Nephron progenitor cell (in vitro differentiated cells): ENCODE measurements at regions not wholly inside any gene's neighbourhood (a gene's known extent, or its start where the extent isn't known, plus 50 kb on each side); places are given as distances from the start of the nearest gene placed in this dataset.

Experiments used
- DNase-seq: peaks from one replicate; pipeline ENCODE4 v3.0.0; 2021
- H3K27ac Mint-ChIP-seq: 2 replicates; pipeline ENCODE4 v1.8.0; 2021; ENCODE audit warnings: mild to moderate bottlenecking, moderate library complexity, mixed read lengths
- H3K27me3 Mint-ChIP-seq: 2 replicates; pipeline ENCODE4 v1.8.0; 2021; ENCODE audit warnings: mild to moderate bottlenecking, low read depth, mixed read lengths; ENCODE audit not compliant: poor library complexity
- H3K36me3 Mint-ChIP-seq: 2 replicates; pipeline ENCODE4 v1.8.0; 2021; ENCODE audit warnings: low read depth, mixed read lengths
- H3K4me1 Mint-ChIP-seq: 2 replicates; pipeline ENCODE4 v1.8.0; 2021; ENCODE audit warnings: mixed read lengths
- H3K4me3 Mint-ChIP-seq: 2 replicates; pipeline ENCODE4 v1.8.0; 2021; ENCODE audit warnings: mild to moderate bottlenecking, moderate library complexity, mixed read lengths
- H3K9me3 Mint-ChIP-seq: 2 replicates; pipeline ENCODE4 v1.8.0; 2021; ENCODE audit warnings: mild to moderate bottlenecking, moderate library complexity, mixed read lengths
- TF ChIP-seq, protein P1 (sequence below): fragments of 200-600 bp; sonication (generic); IDR thresholded peaks from 2 replicates; pipeline ENCODE4 v1.5.0; 2021; ENCODE audit warnings: antibody characterized with exemption

GRCh38 chr13:40228990-40229389, 437.5 kb downstream of the FOXO1 start:
- Mint-ChIP-seq H3K27ac (no peak overlapping the region), H3K4me1 (peaks cover 50% of the 10 kb centered on the region), H3K9me3 (no peaks in the 10 kb centered on the region), H3K36me3 (no peaks in the 10 kb centered on the region), H3K27me3 (peaks cover 4% of the 10 kb centered on the region), H3K4me3 (no peak overlapping the region)
- DNase-seq, result no peak
- TF ChIP-seq, protein P1, sequence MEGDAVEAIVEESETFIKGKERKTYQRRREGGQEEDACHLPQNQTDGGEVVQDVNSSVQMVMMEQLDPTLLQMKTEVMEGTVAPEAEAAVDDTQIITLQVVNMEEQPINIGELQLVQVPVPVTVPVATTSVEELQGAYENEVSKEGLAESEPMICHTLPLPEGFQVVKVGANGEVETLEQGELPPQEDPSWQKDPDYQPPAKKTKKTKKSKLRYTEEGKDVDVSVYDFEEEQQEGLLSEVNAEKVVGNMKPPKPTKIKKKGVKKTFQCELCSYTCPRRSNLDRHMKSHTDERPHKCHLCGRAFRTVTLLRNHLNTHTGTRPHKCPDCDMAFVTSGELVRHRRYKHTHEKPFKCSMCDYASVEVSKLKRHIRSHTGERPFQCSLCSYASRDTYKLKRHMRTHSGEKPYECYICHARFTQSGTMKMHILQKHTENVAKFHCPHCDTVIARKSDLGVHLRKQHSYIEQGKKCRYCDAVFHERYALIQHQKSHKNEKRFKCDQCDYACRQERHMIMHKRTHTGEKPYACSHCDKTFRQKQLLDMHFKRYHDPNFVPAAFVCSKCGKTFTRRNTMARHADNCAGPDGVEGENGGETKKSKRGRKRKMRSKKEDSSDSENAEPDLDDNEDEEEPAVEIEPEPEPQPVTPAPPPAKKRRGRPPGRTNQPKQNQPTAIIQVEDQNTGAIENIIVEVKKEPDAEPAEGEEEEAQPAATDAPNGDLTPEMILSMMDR, result no peak

DNA sequence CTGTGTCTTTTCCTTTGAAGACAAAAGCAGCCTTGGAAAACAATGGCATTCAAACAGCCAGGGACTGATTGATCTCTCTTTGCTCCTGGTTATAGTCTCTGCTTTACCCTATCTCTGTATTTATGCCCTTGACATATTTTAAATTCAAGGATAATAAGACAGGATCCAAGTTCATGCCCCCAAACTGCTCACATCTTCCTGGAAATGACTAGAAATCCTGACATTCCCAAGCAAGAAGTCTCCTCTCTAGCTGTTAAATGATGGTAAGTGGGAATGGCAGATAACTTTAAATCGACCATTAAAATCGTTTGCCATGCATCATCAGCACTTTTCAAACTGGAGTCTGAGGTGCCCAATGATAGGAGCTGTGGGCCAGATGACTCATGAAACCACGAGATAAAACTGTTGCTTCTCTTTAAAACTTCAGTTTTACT, 435.6 kb downstream of the FOXO1 start:
- no peaks in the 10 kb centered on the region for H3K36me3 Mint-ChIP-seq
- peak overlapping the region; percentile 21 for H3K27ac Mint-ChIP-seq
- TF ChIP-seq, protein P1, result no peak
- peaks cover 4% of the 10 kb centered on the region for H3K27me3 Mint-ChIP-seq
- no peak overlapping the region for H3K4me3 Mint-ChIP-seq
- H3K9me3 Mint-ChIP-seq, result no peaks in the 10 kb centered on the region
- DNase-seq, result no peak
- peaks cover 59% of the 10 kb centered on the region for H3K4me1 Mint-ChIP-seq

GRCh38 chr13:40231311-40231710, 435.1 kb downstream of the FOXO1 start:
- H3K4me1 Mint-ChIP-seq, result peaks cover 59% of the 10 kb centered on the region
- H3K27me3 Mint-ChIP-seq, result peaks cover 4% of the 10 kb centered on the region
- H3K4me3 Mint-ChIP-seq, result no peak overlapping the region
- no peaks in the 10 kb centered on the region for H3K36me3 Mint-ChIP-seq
- TF ChIP-seq, protein P1, result no peak
- no peaks in the 10 kb centered on the region for H3K9me3 Mint-ChIP-seq
- DNase-seq, result no peak
- H3K27ac Mint-ChIP-seq, result no peak overlapping the region

GRCh38 chr13:40231751-40232150, 434.7 kb downstream of the FOXO1 start:
- peaks cover 59% of the 10 kb centered on the region for H3K4me1 Mint-ChIP-seq

DNA sequence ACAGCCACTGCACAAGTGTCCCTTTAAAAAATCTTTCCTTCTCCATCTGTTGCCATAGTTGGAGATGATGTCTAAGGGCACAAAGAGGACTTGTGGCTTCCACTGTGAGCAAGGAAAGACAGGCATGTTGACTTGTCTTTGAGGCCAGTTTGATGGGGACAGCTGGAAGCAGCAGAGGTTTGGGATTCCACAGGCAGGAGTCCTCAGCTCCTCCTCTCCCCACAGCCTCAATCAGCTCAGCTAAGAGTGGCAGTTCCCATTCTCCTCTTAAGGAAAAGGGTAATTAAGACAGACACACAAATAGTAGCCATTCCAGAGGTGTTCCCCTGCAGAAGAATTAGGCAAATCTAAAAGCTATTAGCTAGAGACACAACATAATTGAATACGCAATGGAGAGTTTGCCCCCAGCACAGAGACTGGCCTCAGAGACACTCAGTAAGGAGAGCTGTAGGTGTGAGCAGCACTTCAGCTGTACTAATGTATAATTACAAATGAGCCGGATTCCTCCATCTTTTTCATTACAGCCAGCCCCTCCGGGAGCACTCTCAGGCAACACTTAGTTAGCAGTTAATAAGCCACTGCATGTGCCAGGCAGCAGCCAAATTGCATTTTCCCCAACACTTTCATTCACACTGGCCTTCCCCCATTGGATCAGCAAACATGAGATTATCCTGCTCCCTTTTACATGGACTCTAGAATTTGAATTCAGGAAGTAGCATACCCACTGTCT, 434.0 kb downstream of the FOXO1 start:
- H3K4me3 Mint-ChIP-seq, result no peak overlapping the region
- no peaks in the 10 kb centered on the region for H3K36me3 Mint-ChIP-seq
- H3K4me1 Mint-ChIP-seq, result peaks cover 59% of the 10 kb centered on the region
- TF ChIP-seq, protein P1, result no peak
- peaks cover 4% of the 10 kb centered on the region for H3K27me3 Mint-ChIP-seq
- no peaks in the 10 kb centered on the region for H3K9me3 Mint-ChIP-seq
- no peak overlapping the region for H3K27ac Mint-ChIP-seq
- DNase-seq, result no peak

More at GRCh38 chr13:40231751-40232150, 434.7 kb downstream of the FOXO1 start:
- no peak for DNase-seq
- Mint-ChIP-seq H3K27me3 (peaks cover 4% of the 10 kb centered on the region), H3K9me3 (no peaks in the 10 kb centered on the region), H3K36me3 (no peaks in the 10 kb centered on the region), H3K27ac (no peak overlapping the region), H3K4me3 (no peak overlapping the region)
- TF ChIP-seq, protein P1, result no peak

DNA sequence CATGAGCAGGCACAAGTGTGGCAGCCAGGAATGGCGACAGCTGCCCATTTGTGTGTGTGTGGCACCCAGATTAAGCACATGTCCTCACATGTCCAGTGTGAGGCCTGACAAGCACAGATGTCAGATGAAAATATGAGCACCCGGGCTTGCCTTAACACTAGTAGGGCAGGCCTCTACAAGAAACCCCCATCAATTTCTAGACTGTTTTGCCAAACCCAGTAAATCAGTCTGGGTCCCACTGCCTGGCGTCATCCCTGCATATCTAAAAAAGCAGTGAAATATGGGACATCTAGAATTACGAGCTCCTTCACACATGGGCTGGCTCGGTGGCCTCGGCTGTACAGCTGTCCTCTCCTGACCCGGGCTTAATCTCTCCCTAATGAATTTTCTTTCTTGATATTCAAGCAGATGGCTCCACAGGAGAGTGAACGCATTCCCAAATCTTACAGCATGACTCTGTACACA, 432.7 kb downstream of the FOXO1 start:
- H3K4me1 Mint-ChIP-seq, result peaks cover 59% of the 10 kb centered on the region
- TF ChIP-seq, protein P1, result no peak
- peak overlapping the region; percentile 53 for H3K27ac Mint-ChIP-seq
- no peaks in the 10 kb centered on the region for H3K36me3 Mint-ChIP-seq
- no peaks in the 10 kb centered on the region for H3K9me3 Mint-ChIP-seq
- peak; percentile 5 for DNase-seq
- H3K4me3 Mint-ChIP-seq, result no peak overlapping the region
- peaks cover 4% of the 10 kb centered on the region for H3K27me3 Mint-ChIP-seq
